HG03432 (cell line): ENCODE measurements at regions not wholly inside any gene's neighbourhood (a gene's known extent, or its start where the extent isn't known, plus 50 kb on each side); places are given as distances from the start of the nearest gene placed in this dataset.

ENCODE experiments used
- ATAC-seq: cut with Tn5 transposase; IDR thresholded peaks from one replicate; pipeline ENCODE4 v1.9.1; 2021; ENCODE audit warnings: mild to moderate bottlenecking, moderate library complexity; ENCODE audit not compliant: unreplicated experiment

DNA sequence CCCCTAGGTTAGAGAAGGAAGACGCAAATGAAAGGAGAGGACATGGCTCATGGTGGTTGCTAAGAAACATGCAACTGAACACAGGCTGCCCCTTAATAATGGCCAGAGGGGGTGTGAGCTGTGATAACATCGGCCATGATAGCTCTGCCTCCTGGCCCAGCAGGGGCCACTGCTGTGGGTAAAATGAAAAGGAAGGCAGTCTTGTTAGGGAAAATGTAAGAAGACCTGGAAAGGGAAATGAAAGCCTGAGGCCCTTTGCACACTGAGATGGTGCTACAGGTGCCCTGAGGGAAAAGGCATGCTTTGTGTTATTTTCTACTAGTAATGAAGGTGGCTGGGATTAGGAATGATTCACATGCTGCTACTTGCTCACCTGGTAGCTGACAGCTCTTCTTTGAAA, 123.6 kb upstream of the MID1 start:
- no peak for ATAC-seq

DNA sequence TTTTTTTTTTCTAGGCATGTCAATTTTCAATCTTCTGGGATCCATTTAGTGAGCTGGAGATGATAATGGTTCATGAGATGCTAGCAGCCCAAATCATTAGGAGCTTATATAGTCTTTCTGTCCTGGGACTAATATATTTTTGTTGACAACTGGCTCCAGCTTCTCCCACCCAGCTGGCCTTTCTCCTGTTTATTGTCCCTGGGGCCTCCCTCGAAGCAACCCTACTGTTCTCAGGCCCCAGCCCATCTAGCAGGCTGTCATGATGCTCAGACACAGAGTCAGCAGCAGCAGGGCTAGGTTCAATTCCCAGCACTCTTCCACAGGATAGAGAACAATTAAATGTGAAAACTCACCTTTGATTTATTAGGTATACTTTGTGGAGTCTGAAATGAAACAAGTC, 127.6 kb upstream of the MID1 start:
- ATAC-seq, result no peak

DNA sequence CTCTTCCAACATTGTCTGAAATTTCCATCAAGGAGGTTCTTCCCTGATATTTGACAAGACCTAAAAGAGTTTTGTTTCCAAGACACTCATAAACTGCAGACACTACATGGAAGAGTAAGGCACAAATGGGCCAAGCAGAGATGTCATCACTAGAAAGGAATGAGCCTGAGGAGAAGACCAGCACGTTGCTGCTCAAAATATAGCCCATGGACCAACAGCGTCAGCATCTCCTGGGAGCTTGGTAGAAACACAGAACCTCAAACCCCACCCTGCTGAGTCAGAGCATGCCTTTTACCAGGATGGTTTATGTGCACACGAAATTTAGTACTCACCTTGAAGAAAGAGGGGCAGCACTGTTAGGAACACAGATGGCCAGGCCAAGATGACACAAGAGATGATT, 128.7 kb upstream of the MID1 start:
- no peak for ATAC-seq

DNA sequence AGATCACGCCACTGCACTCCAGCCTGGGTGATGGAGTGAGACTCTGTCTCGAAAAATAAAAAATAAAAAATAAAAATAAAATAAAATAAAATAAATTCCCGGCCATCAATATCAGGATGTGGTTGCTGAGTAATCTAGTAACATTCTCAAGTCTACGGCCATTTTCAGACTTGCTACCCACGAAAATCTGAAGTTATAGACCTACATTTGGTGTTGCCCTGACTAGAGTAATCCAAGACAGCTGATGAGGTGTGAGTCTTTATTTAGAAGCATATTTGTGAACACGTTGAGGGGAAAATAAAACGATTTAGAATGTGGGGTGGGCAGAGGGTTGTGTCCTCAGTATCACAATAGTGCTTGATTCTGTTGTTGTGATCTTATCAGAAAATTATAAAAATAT, 130.2 kb upstream of the MID1 start:
- ATAC-seq, result no peak

DNA sequence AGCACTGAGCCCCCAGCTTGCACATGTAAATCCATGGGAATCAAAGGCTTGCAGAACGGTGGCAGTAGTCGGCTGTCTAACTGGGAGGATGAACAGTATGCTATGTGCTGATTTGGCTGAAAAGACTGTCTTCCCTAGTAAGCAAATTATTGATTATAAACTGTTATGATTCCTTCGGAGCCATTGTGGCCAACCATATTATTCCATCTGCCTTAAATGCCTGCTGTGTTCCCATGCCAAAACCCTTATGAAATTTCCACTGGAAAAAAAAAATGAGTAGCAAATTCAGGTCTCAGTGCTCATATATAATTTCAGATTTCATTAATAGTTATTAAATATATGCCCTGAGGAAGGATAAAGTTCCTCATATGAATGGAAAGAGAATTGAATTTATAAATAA, 132.7 kb upstream of the MID1 start:
- ATAC-seq, result no peak

DNA sequence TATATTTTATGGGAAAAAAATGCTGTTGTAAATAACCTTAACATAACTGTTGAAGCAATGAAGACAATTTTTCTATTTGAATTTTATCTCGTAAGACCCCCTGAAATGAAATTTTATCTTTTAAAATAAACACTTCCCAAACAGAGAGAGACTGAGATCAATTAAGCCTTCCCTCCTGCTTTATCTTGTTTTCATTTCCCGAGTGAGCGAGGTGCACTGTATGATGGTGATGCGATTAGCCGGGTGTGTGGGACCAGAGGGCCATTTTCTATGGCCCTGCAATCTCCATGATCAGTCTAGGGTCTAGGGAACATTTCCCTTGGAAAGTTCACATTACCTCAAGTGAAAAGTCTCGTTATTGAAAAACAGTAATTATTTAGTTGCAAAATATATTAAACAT, 134.1 kb upstream of the MID1 start:
- ATAC-seq, result no peak

DNA sequence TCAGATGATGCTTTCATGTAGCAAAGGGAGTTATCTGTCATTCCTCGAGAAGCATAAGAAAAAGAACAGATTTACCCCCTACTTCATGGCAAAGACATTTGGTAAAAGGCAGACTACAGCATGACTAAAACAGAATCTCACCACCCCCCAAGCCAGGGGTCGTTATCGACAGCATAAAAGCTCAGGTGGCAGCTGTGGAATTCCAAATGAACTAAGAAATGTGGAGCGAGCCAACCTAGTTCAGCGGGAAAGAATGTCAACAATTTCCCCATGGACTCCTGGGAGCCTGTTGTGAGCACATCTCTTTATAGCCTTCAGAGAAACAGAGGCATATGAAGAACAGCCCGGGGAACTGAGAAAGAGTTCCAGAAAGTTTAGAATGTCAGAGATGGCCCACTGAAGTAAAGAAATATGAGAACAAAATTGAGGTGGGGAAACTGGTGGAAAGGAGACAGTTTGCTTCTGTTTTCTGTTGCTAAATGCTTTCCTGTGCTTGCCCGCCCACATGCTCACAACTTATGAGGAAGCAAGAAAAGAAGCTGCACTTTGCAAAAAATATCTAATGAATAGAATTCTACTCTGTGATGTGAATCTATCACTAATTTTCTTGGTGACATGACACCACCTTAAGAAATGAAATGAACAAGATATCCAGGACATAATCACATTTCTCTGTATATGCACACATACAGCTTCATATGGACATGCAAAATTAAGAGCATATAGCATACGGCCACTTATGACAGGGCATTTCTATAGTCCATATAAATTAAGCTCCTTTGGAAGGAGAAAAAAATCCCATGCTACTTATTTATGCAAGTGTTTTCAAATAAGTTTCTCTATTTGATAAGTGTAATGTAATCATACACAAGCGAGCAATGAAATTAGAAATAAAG, 135.3 kb upstream of the MID1 start:
- ATAC-seq, result no peak

DNA sequence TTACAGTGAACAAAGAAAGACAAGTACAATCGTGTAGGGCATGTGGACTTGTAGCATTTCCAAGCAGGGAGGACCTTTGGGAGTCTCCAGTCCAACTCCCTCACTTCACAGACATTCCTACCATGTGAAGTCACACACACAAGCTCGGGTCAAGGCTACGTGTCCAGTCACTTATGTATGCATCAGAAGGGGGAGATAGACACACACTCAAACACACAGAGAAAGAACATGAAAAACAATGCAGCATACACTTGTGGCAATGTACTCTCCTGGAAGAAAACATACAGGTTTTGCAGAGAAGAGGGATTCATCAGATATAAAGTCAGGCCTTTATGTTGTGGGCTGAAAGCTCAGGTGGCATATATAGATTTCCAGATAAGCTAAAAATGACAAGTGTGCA, 136.1 kb upstream of the MID1 start:
- ATAC-seq, result no peak

DNA sequence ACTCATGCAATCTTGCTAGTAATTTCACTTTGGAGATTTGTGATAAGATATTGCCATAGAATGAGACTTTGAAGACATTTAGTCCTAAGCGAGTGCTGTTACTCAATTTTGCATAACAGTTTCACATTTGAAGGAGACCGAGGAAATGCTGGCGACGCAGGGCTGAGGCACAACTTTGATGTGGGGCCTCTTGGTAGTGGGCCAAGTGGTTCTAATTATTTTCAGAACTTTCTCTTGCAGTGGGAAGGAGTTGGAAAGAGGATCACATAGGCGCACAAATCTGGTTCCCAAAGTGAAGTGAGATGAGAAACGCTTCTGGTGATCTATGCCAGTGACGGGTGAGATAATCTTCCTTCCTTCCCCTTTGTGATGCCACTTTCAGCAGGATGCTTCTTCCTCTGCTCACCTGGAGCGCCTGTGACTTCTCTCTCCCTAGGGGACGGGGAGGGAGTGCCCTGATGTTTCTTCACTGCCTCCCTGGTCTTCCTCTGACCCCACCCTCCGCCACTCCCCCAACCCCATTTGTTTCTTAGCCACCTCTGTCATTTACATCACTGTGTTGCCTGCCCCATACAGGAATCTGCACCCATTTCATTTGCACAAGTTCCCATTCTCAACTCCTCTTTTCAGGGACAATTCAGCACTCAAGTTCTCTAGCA, 138.9 kb upstream of the MID1 start:
- no peak for ATAC-seq

DNA sequence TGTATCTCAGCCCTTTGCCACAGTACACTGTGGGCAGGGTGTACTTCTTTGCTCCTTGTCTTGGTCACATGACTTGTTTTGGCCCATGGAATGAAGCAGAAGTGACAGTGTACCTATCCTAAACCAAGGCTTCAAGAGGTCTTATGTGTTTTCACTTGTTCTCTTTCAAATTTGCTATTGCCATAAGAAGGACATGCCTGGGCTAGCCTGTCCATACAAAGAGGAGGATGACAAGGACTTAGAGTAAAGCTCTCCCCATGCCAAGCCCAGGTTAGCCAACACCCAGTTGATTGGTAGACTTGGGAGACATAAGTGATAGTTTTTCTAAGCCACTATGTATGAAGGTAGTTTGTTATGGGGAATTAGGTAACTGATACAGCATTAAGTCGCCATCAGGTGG, 141.1 kb upstream of the MID1 start:
- no peak for ATAC-seq

DNA sequence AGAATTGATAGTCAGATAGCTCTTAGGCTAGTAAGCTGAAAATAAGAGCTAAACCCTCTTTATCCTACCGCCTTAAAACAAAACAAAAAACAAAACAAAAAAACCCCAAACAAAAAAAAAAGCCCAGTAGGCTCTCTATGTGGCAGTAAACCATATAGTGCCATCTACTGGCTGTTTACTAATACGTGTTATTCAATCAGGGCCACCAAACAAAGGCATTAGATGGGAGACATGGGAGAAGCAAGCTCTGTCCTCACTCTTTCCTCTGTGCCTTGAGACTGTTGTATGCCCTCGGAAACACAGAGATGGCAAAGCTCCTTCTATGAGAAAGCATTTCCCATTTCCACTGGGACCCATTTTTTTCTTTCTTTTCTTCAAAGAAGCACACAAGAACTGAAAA, 148.8 kb upstream of the MID1 start:
- no peak for ATAC-seq

DNA sequence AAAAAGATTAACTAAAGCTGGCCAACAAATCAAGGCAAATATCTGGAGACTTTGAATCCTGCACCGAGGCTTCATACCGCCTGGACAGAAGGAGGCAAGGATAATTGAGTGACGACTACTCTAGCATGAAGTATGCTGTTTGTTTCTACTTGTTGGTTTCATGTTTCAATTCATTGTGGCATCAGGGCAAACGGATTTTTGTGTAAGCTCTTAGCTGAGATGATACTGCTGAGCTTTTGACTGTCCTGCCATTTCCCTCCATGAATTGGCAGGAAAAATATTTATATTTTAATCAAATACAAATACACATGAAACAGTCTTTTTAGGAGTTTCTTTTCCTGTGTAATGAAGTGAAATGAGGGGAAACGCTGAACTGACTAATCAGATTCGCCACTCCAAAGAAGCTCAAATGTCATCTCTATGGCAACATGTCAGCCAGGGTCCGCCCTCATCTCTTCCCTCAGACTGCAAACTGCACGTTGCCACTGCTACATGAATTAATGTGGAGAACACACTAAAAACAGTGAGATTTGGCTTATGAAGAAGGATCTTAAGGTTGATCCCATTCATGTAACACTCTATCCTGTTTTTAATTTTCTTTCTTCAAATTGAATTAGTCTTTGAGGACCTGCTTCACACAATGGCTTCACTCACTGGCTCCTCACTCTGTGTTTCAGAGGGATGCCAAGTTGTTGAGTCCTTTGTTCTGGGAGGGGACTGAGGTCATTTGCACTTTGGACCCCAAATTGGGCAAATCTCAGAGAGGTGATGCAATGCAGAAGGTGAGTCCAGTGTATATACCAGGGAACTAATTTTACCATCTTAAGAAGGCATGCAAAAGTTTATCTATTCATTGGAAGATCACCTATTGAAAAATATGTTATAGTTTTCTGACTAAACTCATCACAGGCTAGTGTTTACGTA, 149.6 kb upstream of the MID1 start:
- no peak for ATAC-seq

DNA sequence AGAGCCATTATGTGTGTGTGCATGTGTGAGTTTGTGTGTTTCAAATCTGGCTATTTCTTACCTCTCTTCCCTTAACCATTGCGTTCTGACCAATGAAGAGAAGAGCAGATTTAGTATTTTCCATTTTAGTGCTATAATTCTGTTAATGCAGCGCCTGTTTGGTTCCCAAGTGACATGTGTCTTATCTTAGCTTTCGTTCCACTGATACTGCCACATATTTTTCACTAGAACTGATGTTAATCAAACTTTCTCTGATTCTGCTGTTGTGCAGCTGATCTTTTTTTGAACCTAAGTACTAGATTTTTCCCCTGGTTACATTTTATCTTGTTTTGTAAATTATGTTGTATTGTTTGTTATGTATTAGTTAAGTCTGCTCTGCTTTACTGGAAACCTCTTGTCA, 152.9 kb upstream of the MID1 start:
- ATAC-seq, result no peak

DNA sequence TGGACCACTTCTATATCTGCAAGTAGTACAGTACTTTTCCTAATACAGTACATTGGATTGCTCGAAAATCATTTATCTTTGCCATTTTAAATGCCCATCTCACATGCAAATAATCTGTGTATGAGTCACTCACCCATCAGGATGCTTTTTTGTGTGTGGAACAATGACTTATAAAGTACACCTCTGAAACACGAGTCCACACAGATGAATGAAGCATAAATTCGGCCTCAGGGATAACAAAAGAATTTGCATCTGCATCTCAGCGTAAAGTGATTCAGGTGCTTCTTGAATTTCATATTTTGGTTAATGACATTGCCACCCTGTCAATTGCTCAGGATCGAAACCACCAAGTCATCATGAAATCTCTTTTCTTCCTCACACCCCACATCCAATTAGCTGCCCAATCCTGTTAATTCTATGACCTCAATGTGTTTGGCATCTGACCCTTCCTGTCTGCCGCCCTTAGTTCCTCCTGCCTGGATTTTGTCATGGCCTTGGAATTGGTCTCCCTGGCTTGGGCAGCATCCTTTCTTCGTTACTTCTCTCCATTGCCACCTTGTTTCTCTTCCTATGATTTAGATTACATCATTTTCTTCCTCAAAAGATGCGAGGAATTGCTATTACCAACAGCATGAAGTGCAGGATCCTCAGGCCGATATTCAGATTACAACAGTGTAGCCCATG, 161.6 kb upstream of the MID1 start:
- ATAC-seq, result no peak

DNA sequence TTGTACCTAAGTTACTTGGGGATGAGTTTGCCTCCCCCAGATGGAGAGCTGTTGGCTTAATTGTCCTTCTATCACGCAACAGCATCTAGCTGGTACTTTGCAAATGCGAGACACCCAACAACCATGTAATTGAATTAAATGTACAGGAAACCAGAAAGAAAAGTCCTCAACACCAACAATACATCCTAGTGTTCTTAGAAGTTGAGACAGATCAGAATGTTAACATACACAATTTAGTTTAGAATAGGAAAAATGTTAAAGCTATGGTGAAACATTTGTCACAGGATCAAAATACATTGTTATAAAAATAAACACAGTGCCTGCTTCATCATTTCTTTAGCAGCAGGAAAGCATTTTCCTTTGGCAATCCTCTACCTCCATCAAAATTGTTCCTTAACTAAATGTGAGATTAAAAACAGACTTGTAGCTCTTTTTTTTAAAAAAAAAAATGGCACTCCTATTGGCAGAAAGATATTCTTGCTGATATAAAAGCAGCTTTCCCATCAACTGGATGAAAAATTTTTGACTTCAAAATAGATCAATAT, 163.1 kb upstream of the MID1 start:
- ATAC-seq, result no peak

DNA sequence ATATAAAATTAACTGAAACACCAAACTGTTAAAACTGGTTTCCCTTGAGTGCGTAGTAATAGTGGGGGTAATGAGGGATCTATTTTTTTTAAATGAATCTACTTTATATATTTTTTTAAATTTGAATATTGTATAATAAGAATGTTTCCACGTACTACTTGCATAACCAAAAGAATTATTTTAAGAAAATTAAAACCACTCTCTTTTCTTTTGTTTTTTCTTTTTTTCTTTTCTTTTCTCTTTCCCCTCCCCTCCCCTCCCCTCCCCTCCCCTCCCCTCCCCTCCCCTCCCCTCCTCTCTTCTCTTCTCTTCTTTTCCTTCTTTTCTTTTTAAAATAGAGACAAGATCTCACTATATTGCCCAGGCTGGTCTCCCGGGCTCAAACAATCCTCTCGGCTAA, 166.9 kb upstream of the MID1 start:
- ATAC-seq, result no peak

DNA sequence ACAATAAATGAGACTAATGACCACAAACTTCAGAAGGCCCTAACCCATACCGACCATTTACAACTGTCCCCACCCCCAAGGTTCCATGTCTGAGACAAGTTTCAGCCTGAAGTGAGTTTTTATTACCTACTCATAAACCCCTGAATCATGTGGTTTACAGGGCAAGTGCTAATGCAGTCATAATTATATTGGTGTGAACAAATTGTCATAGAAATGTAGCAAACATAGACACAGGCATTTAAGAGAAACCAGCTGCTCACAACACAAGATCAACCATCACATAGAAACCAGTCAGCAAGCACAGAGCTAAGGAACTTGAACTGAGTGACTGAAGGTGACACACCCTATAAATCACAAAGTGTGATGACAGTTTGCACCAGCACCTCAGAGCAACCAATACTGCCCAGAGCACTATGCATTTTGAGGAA, 173.8 kb upstream of the MID1 start:
- ATAC-seq, result no peak

DNA sequence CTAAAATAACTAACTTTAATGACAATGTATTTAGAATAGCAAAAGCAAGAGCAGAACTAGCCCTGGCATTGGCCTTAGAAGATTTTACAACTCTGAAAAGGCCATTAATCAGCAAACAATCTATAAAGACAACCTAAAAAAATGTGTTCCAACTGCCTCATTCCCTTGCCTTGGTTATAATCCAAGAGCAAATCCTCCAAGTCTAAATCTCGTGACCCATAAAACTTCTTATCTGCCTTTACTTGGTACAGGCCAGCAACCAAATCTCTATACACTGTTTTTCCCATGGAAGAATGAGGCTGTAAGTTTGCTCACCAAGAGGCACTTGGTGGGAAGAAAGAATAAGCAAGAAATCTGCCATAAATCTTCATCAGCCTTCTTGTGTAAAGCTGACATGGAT, 175.3 kb upstream of the MID1 start:
- ATAC-seq, result no peak

DNA sequence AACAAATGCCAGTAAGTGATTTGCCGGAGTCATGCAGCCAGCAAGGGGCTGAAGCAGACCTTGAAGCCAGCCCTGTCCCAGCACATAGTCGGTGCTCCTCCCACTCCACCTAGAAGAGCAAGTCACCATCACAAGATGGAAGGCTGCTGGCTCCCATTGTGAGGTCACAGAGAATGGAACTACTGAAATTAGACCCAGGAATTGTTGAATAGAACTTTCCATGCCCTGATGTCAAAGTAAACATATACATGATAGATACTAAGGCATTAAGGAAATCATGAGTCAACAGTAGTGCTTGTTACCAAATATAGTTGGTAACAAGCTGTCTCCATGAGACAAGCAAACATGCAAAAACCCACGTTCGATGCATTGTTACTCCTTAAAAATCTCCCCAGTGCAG, 177.1 kb upstream of the MID1 start:
- no peak for ATAC-seq

DNA sequence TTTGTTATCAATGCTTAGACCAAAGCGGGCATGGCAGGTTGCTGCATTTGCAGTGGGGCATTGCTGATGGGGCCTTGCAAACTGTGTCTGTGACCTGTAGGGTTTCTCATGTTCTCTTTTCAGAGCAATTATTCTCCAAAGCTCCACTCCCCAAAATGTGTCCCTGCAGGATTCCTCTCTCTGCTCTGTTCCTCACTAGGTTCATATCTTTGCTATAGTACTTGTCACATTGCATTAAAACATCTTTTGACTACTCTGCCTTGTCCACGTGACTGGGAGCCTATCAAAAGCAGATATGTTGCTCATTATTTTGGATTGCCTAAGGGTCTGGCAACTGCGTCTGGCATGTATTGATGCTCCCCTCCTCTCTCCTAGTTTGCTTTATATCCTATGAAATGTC, 177.7 kb upstream of the MID1 start:
- no peak for ATAC-seq

DNA sequence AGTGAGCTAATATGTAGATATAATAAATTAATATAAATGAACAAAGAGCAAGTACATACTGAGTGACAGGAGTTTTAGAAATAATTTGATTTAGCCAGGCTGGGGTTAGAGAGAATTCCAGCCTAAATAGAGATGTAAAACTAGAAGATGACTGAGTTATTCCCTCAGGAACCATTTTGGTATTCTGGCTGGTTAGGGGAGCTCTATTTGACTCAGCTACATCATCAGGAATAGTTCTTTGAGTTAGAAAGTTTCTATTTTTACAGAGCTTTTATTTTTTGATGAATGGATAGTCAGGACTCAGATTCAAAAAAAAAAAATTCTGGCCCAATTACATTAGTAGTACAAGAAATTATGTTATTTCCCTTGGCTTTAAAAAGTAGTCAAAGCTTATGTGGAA, 180.4 kb upstream of the MID1 start:
- ATAC-seq, result no peak
